SK-N-SH treated with all-trans-retinoic acid at 6 μM for 48 hours (cell line): ENCODE measurements at regions not wholly inside any gene's neighbourhood (a gene's known extent, or its start where the extent isn't known, plus 50 kb on each side); places are given as distances from the start of the nearest gene placed in this dataset.

Experiments used
- RARB ChIP-seq: fragments of 250-450 bp; sonication (Bioruptor Pico); IDR thresholded peaks from 2 replicates; pipeline ENCODE4 v1.8.0; 2021; ENCODE audit warnings: mild to moderate bottlenecking, moderate library complexity
- ZFP30 ChIP-seq: fragments of 450-650 bp; formaldehyde crosslinking; IDR thresholded peaks from 2 replicates; pipeline ENCODE4 v1.5.0; 2022; ENCODE audit warnings: mild to moderate bottlenecking, moderate library complexity

GRCh38 chrX:69255441-69256290 lies 90.4 kb upstream of the PJA1 start:
- TF ChIP-seq ZFP30 (CRISPR knock-in tag) (no peak), RARB (CRISPR knock-in tag) (no peak)
